ENCODE measurements at regions not wholly inside any gene's neighbourhood (a gene's known extent, or its start where the extent isn't known, plus 50 kb on each side); places are given as distances from the start of the nearest gene placed in this dataset.

GRCh38 chr5:163758283-163758711, 252.9 kb downstream of the MAT2B start:
- TF ChIP-seq, protein P1, sequence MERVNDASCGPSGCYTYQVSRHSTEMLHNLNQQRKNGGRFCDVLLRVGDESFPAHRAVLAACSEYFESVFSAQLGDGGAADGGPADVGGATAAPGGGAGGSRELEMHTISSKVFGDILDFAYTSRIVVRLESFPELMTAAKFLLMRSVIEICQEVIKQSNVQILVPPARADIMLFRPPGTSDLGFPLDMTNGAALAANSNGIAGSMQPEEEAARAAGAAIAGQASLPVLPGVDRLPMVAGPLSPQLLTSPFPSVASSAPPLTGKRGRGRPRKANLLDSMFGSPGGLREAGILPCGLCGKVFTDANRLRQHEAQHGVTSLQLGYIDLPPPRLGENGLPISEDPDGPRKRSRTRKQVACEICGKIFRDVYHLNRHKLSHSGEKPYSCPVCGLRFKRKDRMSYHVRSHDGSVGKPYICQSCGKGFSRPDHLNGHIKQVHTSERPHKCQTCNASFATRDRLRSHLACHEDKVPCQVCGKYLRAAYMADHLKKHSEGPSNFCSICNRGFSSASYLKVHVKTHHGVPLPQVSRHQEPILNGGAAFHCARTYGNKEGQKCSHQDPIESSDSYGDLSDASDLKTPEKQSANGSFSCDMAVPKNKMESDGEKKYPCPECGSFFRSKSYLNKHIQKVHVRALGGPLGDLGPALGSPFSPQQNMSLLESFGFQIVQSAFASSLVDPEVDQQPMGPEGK (CRISPR knock-in tag; IDR thresholded peaks at IDR 0.05; ENCODE audit: borderline replicate concordance): no peak
- TF ChIP-seq CSDC2 (CRISPR knock-in tag; IDR thresholded peaks at IDR 0.05) (no peak), TSHZ2 (CRISPR knock-in tag; IDR thresholded peaks at IDR 0.05) (no peak), TOX (CRISPR knock-in tag; IDR thresholded peaks at IDR 0.05; ENCODE audit: borderline replicate concordance) (no peak), GLIS3 (CRISPR knock-in tag; IDR thresholded peaks at IDR 0.05) (no peak), ESRRG (CRISPR knock-in tag; IDR thresholded peaks at IDR 0.05) (no peak), BACH2 (CRISPR knock-in tag; IDR thresholded peaks at IDR 0.05; ENCODE audit: borderline replicate concordance) (no peak), ARNTL (CRISPR knock-in tag; IDR thresholded peaks at IDR 0.05; ENCODE audit: borderline replicate concordance, low read depth) (no peak), SNAI2 (CRISPR knock-in tag; IDR thresholded peaks at IDR 0.05) (no peak), ZNF70 (CRISPR knock-in tag; IDR thresholded peaks at IDR 0.05) (no peak), RARB (CRISPR knock-in tag; IDR thresholded peaks at IDR 0.05) (no peak), PPARA (CRISPR knock-in tag; IDR thresholded peaks at IDR 0.05; ENCODE audit: borderline replicate concordance) (no peak)
- TF ChIP-seq, protein P2, sequence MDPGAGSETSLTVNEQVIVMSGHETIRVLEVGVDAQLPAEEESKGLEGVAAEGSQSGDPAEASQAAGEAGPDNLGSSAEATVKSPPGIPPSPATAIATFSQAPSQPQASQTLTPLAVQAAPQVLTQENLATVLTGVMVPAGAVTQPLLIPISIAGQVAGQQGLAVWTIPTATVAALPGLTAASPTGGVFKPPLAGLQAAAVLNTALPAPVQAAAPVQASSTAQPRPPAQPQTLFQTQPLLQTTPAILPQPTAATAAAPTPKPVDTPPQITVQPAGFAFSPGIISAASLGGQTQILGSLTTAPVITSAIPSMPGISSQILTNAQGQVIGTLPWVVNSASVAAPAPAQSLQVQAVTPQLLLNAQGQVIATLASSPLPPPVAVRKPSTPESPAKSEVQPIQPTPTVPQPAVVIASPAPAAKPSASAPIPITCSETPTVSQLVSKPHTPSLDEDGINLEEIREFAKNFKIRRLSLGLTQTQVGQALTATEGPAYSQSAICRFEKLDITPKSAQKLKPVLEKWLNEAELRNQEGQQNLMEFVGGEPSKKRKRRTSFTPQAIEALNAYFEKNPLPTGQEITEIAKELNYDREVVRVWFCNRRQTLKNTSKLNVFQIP (CRISPR knock-in tag; IDR thresholded peaks at IDR 0.05; ENCODE audit: borderline replicate concordance, low read depth): no peak
- TF ChIP-seq, protein P3, sequence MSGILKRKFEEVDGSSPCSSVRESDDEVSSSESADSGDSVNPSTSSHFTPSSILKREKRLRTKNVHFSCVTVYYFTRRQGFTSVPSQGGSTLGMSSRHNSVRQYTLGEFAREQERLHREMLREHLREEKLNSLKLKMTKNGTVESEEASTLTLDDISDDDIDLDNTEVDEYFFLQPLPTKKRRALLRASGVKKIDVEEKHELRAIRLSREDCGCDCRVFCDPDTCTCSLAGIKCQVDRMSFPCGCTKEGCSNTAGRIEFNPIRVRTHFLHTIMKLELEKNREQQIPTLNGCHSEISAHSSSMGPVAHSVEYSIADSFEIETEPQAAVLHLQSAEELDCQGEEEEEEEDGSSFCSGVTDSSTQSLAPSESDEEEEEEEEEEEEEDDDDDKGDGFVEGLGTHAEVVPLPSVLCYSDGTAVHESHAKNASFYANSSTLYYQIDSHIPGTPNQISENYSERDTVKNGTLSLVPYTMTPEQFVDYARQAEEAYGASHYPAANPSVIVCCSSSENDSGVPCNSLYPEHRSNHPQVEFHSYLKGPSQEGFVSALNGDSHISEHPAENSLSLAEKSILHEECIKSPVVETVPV (CRISPR knock-in tag; IDR thresholded peaks at IDR 0.05): no peak

All from SK-N-SH treated with all-trans-retinoic acid at 6 μM for 48 hours (cell line).